ENCODE measurements at regions not wholly inside any gene's neighbourhood (a gene's known extent, or its start where the extent isn't known, plus 50 kb on each side); places are given as distances from the start of the nearest gene placed in this dataset.

- TF ChIP-seq CTCF (IDR thresholded peaks at IDR 0.05; ENCODE audit: insufficient read depth, low read depth, low read length) (no peak), EZH2 (IDR thresholded peaks at IDR 0.05; ENCODE audit: insufficient read depth, low read length) (no peak)
Observed at GRCh38 chr4:56210397-56210796, 176.9 kb downstream of the AASDH start.
